Natural killer cell treated with Interleukin-12 subunit alpha and Interleukin-12 subunit beta and Interleukin-15 and Interleukin-18, amount 100 ng/mL, for 72 hours (primary cell): ENCODE measurements at regions not wholly inside any gene's neighbourhood (a gene's known extent, or its start where the extent isn't known, plus 50 kb on each side); places are given as distances from the start of the nearest gene placed in this dataset.

ENCODE experiments used
- ATAC-seq, 2 donors: fragments of 150-1000 bp; cut with Tn5 transposase in 1 of 2; sonication (Bioruptor Pico), chemical (Tn5 transposase) in 1 of 2; 2 replicates each; pipeline ENCODE4 v1.10.0; 2021
- DNase-seq: peaks from one replicate; pipeline ENCODE4 v3.0.0; 2022; ENCODE audit warnings: low spot score
- H3K27ac Mint-ChIP-seq, 2 donors: 1 replicate in 1 of 2; 2 replicates in 1 of 2; pipeline ENCODE4 v1.8.0; 2022; ENCODE audit warnings: mixed read lengths in 2 of 2, mild to moderate bottlenecking in 1 of 2, moderate library complexity in 1 of 2
- H3K27me3 Mint-ChIP-seq, 2 donors: 1 replicate in 1 of 2; 2 replicates in 1 of 2; pipeline ENCODE4 v1.8.0; 2022; ENCODE audit warnings: mixed read lengths in 2 of 2
- H3K36me3 Mint-ChIP-seq: one replicate; pipeline ENCODE4 v1.8.0; 2022; ENCODE audit warnings: mixed read lengths
- H3K4me1 Mint-ChIP-seq, 2 donors: 1 replicate in 1 of 2; 2 replicates in 1 of 2; pipeline ENCODE4 v1.8.0; 2022; ENCODE audit warnings: low read depth in 2 of 2, mixed read lengths in 2 of 2, mild to moderate bottlenecking in 1 of 2
- H3K4me3 Mint-ChIP-seq: one replicate; pipeline ENCODE4 v1.8.0; 2022; ENCODE audit warnings: mixed read lengths
- H3K9me3 Mint-ChIP-seq: 2 replicates; pipeline ENCODE4 v1.8.0; 2022; ENCODE audit warnings: mixed read lengths

DNA sequence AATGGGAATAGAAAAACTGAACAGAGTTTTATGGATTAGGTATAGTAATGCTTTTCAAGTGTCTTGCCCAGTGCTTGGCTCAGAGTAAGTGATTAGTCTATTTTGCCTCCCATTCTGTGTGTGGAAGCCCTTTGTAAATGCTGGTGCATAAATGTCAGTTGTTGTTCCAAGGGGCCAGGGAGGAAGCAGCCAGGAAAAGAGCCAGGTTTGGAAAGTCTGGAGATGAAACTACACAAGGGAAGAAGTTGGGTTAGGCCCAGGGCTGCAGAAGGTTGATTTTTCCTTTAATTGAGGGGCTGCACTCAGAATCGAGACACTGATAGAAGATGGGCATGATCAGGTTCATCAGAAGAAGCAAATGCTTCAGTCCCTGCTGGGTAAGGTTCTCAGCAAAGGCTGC is 484.0 kb downstream of the OLFM4 start:
- no peak for ATAC-seq
- H3K9me3 Mint-ChIP-seq = peaks cover 23% of the 10 kb centered on the region
- H3K36me3 Mint-ChIP-seq = no peaks in the 10 kb centered on the region
- no peaks in the 10 kb centered on the region for H3K27me3 Mint-ChIP-seq
- DNase-seq = no peak
- no peaks in the 10 kb centered on the region for H3K4me1 Mint-ChIP-seq
- H3K4me3 Mint-ChIP-seq = no peak overlapping the region
- H3K27ac Mint-ChIP-seq = no peak overlapping the region

DNA sequence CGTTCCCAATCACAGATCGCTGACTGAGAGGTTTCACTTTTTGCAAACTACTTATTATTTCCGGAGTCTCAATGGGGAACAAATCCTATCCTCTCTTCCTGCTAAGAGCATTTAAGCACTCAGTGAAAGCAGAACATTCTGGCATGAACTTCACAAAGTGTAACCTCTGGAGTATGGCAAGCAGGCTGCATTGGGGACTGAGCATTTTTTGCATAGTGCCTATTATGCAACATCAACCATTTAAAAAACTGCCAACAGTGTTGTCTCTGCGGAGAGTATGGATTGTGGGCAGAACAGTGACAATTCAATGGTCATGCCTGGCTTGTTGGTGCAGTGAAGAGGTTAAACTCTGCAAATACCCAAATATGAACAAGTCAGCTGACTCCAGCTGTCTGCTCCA is 484.6 kb downstream of the OLFM4 start:
- no peak overlapping the region for H3K4me3 Mint-ChIP-seq
- H3K36me3 Mint-ChIP-seq = no peaks in the 10 kb centered on the region
- DNase-seq (no peak), ATAC-seq (no peak)
- no peak overlapping the region for H3K27ac Mint-ChIP-seq
- no peaks in the 10 kb centered on the region for H3K27me3 Mint-ChIP-seq
- no peaks in the 10 kb centered on the region for H3K4me1 Mint-ChIP-seq
- H3K9me3 Mint-ChIP-seq = peaks cover 22% of the 10 kb centered on the region

DNA sequence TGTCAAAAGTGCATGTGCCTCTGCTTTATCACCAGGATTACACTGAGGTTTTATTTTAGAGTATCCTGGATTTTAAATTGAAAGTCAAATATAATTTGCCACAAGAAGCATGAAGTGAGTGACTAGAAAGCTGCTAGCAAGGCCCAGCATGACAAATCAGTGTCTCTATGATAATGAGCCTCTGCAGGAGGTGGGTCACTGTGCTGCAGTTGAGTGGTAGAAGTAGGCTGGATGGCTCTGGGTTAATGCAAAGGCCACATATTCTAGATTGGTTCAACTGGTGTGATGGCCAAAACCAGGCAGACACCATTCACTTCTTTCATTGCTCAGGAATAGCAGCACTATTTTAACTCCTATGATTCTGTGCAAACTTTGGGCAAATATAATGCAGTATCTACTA is 491.5 kb downstream of the OLFM4 start:
- ATAC-seq (no peak), DNase-seq (no peak)
- Mint-ChIP-seq H3K27ac (no peak overlapping the region), H3K36me3 (no peaks in the 10 kb centered on the region), H3K9me3 (peaks cover 10% of the 10 kb centered on the region), H3K4me1 (no peaks in the 10 kb centered on the region), H3K4me3 (no peak overlapping the region), H3K27me3 (no peaks in the 10 kb centered on the region)

DNA sequence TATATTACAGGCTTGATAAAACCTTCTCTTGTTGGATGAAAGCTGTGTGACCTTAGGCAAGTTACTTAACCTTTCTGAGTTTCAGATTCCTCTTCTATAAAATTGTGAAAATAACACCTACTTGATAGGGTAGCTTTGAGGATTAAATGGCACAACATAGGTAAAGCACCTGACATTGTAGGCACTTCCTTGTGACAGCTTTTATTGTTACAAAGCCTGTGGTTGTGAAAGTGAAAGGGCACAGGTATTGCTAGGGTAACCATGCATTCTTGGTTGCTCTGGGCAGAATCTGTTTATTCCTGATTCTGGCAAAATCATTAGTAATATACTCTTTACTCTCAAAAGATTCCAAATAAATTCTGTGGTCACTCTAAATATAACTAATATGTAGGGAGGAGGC is 493.4 kb downstream of the OLFM4 start:
- H3K4me3 Mint-ChIP-seq = no peak overlapping the region
- H3K4me1 Mint-ChIP-seq = no peaks in the 10 kb centered on the region
- H3K27me3 Mint-ChIP-seq = no peaks in the 10 kb centered on the region
- DNase-seq (no peak), ATAC-seq (no peak)
- H3K9me3 Mint-ChIP-seq = peaks cover 7% of the 10 kb centered on the region
- no peaks in the 10 kb centered on the region for H3K36me3 Mint-ChIP-seq
- H3K27ac Mint-ChIP-seq = no peak overlapping the region

DNA sequence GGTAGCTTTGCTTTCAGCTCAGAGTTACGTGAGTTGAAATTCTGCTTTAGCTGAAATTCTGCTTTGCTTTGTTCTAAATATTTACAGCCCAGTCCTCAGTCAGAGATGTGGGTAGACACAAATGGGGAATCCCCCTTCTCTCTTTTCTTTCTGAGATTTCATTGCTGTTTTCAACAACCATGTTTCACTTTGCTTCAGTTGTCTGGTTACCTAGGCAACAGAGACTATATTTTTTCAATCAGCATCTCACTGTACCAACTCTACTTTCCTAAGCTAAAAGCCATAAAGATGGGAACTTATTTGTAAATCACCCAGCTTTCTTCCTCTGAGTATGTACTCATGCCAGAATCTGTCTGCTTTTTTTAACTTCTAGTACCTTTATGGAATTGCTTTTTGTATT is 509.0 kb downstream of the OLFM4 start:
- DNase-seq = no peak

DNA sequence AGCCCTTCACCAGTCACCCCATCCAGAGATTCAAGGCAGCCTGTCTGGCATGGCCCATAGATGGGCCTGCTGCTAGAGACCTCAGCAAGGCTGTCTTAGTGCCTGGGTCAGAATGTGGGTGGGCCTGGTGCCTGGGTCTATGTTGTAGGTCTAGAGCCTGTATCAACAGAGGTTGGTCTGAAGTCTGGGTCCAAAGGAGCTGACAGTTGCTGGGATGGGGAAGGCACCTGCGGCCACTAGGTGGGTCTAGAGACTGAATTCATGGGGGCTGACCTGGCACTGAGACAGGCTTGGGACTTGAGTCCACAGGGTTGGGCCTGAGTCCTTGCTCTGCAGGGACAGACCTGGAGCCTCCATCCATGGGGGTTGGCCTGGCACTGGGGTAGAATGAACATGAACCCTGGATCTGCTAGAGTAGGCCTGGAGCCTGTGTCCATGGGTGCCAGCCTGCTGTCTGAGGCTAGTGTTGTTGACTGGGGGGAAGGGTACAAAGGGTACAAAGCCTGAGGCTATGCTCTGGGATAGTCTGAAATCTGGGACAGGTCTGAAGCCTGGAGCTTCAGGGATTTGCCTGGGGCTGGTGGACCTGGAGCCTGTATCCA is 516.8 kb downstream of the OLFM4 start:
- Mint-ChIP-seq H3K36me3 (peaks cover 3% of the 10 kb centered on the region), H3K4me3 (no peak overlapping the region), H3K27me3 (no peaks in the 10 kb centered on the region), H3K4me1 (no peaks in the 10 kb centered on the region), H3K27ac (no peak overlapping the region), H3K9me3 (peaks cover 31% of the 10 kb centered on the region)
- ATAC-seq = no peak
- no peak for DNase-seq

More for the DNA sequence above, 509.0 kb downstream of the OLFM4 start:
- no peak for ATAC-seq
- no peak overlapping the region for H3K4me3 Mint-ChIP-seq
- no peaks in the 10 kb centered on the region for H3K36me3 Mint-ChIP-seq
- H3K9me3 Mint-ChIP-seq = peaks cover 17% of the 10 kb centered on the region
- H3K27me3 Mint-ChIP-seq = no peaks in the 10 kb centered on the region
- H3K4me1 Mint-ChIP-seq = no peaks in the 10 kb centered on the region
- H3K27ac Mint-ChIP-seq = no peak overlapping the region

DNA sequence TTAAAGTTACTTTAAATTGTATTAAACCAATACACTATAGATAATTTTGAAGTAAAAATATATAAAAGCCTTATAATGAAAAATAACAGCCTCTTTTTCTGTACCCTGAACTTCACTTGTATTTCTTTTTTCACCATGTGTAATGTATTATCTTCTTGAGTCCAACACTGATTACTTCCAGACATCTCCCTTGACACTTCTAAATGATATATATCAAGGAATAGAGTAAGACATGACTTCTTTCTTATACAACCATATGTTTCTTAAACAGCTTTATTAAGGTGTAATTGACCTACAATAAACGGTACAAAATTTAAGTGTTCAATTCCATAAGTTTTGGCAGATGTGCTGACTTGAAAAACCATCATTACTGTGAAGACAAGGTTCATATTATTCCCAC is 531.9 kb downstream of the OLFM4 start:
- no peak overlapping the region for H3K4me3 Mint-ChIP-seq
- no peaks in the 10 kb centered on the region for H3K4me1 Mint-ChIP-seq
- peaks cover 8% of the 10 kb centered on the region for H3K9me3 Mint-ChIP-seq
- no peak overlapping the region for H3K27ac Mint-ChIP-seq
- ATAC-seq (no peak), DNase-seq (no peak)
- no peaks in the 10 kb centered on the region for H3K27me3 Mint-ChIP-seq
- peaks cover 4% of the 10 kb centered on the region for H3K36me3 Mint-ChIP-seq

DNA sequence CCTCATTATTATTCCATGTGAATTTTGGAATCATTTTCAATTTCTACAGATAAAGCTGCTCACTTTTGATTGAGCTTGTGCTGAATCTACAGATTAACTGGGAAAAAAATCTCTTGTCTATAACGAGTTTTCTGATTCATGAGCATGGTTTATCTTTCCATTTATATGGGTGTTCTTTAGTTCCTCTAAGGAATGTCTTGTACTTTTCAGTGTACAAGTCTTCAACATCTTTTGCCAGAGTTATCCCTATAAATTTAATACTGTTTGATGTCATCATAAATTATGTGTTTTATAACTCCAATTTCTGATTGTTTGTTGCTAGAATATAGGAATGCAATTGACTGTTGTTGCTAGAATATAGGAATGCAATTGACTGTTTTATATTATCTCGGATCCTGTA is 533.8 kb downstream of the OLFM4 start:
- H3K9me3 Mint-ChIP-seq = peaks cover 8% of the 10 kb centered on the region
- no peak overlapping the region for H3K4me3 Mint-ChIP-seq
- no peaks in the 10 kb centered on the region for H3K4me1 Mint-ChIP-seq
- DNase-seq (no peak), ATAC-seq (no peak)
- H3K27me3 Mint-ChIP-seq = no peaks in the 10 kb centered on the region
- H3K27ac Mint-ChIP-seq = no peak overlapping the region
- H3K36me3 Mint-ChIP-seq = peaks cover 4% of the 10 kb centered on the region

DNA sequence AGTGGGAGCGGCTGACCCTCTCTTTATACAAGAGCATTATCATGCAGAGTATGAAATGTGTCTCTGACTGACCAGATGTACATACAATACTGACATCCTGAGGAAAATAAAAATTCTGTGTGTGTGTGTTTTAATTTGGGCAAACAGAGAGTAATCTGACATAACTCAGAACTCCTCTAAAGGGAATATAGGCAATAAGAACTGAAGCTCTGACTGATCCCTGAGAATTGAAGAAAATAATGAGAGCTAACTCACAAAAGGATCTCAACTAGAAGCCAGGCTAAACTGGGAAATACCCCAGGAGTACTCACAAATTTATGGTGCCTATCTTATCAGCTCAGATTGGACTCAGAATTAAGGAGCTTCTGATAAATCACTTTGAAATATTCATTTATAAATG is 539.9 kb downstream of the OLFM4 start:
- Mint-ChIP-seq H3K4me1 (no peaks in the 10 kb centered on the region), H3K27me3 (no peaks in the 10 kb centered on the region), H3K4me3 (no peak overlapping the region), H3K27ac (no peak overlapping the region), H3K36me3 (no peaks in the 10 kb centered on the region), H3K9me3 (peaks cover 14% of the 10 kb centered on the region)
- no peak for ATAC-seq
- DNase-seq = no peak

DNA sequence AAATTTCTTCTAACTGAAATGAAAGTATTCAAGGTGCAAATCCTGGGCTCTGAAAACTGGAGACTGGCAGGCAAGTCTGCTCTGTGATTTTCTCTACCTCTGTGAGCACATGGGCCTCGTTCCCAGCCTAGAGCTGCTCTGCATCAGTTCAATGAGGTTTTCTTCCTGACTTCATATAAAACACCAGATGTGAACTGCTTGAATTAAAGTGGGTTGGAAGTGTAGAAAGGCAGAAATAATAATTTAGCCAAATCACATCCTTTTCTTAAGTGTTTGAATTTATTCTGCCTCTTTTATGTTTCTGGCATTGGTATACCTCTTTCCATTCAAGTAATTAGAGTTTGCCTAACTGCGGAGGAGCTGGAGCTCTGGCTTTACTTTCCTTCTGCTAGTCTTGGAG is 540.8 kb downstream of the OLFM4 start:
- H3K9me3 Mint-ChIP-seq = peaks cover 13% of the 10 kb centered on the region

DNA sequence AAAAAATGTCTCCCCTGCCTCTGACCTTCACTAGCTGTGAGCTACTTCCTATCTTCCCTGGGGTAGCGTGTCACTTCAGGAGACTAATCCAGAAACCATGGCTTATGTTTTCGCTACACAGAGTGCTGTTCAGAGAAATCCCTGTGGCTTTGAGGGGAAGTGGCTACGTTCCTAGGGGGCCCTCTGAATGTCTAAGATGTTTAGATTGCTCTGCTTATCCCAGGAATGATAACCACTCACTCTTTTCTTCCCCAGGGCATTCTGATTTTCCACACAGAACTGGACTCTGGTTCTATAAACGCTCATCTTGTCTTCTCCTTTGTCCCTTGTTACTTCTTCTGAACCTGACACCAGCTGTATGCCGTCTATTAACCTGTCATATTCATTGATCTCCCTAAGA is 572.5 kb downstream of the OLFM4 start:
- ATAC-seq (no peak), DNase-seq (no peak)
- Mint-ChIP-seq H3K27ac (no peak overlapping the region), H3K36me3 (peaks cover 4% of the 10 kb centered on the region), H3K4me3 (no peak overlapping the region), H3K9me3 (peaks cover 16% of the 10 kb centered on the region), H3K27me3 (no peaks in the 10 kb centered on the region), H3K4me1 (no peaks in the 10 kb centered on the region)

More for the DNA sequence above, 540.8 kb downstream of the OLFM4 start:
- Mint-ChIP-seq H3K4me1 (no peaks in the 10 kb centered on the region), H3K27me3 (no peaks in the 10 kb centered on the region), H3K27ac (no peak overlapping the region), H3K4me3 (no peak overlapping the region), H3K36me3 (no peaks in the 10 kb centered on the region)
- ATAC-seq (no peak), DNase-seq (no peak)

DNA sequence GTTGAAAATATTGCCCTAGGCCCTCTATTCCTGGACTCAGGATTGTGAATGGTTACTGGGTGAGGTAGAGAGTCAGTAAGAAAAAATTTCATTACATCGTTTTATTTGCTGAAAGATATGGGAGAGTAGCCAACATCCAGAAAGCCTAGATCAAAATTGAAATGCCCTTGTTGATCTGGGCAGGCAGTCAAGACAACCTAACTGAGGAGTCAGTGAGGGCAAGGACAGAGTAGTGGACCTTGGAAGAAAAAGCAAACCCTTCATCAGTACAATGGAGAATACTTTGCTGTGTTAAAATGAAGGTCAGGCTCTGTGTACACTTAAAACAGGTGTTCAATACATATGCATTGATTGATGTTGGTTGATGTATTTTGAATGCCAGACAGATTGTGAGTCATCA is 576.7 kb downstream of the OLFM4 start:
- H3K27ac Mint-ChIP-seq = no peak overlapping the region
- H3K4me1 Mint-ChIP-seq = no peaks in the 10 kb centered on the region
- H3K27me3 Mint-ChIP-seq = no peaks in the 10 kb centered on the region
- H3K9me3 Mint-ChIP-seq = peaks cover 15% of the 10 kb centered on the region
- no peaks in the 10 kb centered on the region for H3K36me3 Mint-ChIP-seq
- no peak for DNase-seq
- no peak for ATAC-seq
- no peak overlapping the region for H3K4me3 Mint-ChIP-seq

DNA sequence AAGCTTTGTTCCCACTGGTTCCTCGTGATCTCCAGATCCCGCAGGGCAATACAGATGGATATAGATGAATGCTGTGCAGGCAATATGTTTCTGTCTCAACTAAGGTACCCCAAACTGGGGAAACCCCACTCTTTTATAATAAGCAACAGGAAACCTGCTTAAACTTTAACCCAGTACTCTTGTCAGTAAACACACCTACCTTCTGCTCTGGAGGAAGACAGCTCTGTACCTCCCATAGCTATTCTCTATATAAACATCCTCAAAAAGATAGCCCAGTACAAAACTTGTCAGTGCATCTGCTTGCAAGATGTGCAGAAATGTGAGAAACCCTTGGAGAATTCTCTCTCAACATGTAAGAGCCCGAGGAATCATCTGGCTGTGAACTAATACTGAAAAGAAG is 583.6 kb downstream of the OLFM4 start:
- ATAC-seq = no peak

DNA sequence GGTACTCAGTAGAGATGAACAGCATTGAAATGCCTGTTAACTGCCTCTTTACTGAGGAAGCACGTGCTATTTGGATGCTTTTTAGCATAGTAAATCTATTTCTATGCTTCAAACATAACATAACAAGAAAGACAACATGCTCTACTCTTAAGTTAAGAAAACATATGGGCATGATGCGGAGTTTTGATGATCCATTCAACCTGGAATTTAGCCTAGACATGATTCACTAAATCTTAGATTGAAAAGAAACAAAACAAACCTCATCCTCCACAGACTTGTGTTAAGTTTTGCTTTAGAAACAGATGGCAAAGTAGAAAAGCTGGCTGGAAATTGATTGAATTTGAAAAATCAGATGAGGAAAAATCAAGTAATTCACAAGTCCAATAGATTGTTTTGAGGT is 593.8 kb downstream of the OLFM4 start:
- Mint-ChIP-seq H3K4me3 (no peak overlapping the region), H3K27ac (no peak overlapping the region), H3K27me3 (no peaks in the 10 kb centered on the region), H3K4me1 (no peaks in the 10 kb centered on the region), H3K36me3 (no peaks in the 10 kb centered on the region), H3K9me3 (peaks cover 9% of the 10 kb centered on the region)
- ATAC-seq (no peak), DNase-seq (no peak)

More for the DNA sequence above, 583.6 kb downstream of the OLFM4 start:
- peaks cover 3% of the 10 kb centered on the region for H3K9me3 Mint-ChIP-seq
- no peaks in the 10 kb centered on the region for H3K4me1 Mint-ChIP-seq
- H3K27ac Mint-ChIP-seq = no peak overlapping the region
- no peaks in the 10 kb centered on the region for H3K36me3 Mint-ChIP-seq
- no peak overlapping the region for H3K4me3 Mint-ChIP-seq
- H3K27me3 Mint-ChIP-seq = no peaks in the 10 kb centered on the region
- no peak for DNase-seq

DNA sequence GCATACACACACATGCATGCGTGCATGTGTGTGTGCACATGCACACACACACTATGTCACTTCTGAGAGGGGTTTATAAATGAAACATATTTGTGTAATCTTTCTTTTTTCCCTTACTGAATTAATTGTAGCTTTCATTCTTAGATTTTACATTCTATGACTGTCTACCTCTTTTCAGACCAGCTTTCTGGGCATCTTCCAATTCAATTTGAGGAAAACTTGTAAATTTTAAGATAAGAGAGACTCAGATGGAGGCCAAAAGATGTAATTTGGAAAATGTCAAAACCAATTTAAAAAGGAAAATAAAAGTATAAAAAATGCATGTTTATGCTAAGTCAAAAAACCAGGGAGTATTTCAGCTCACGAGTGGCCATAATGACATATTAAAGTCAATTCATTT is 594.5 kb downstream of the OLFM4 start:
- Mint-ChIP-seq H3K4me3 (no peak overlapping the region), H3K36me3 (no peaks in the 10 kb centered on the region), H3K9me3 (peaks cover 9% of the 10 kb centered on the region), H3K27me3 (no peaks in the 10 kb centered on the region), H3K4me1 (no peaks in the 10 kb centered on the region), H3K27ac (no peak overlapping the region)
- ATAC-seq (no peak), DNase-seq (no peak)
